ENCODE measurements at regions not wholly inside any gene's neighbourhood (a gene's known extent, or its start where the extent isn't known, plus 50 kb on each side); places are given as distances from the start of the nearest gene placed in this dataset.

DNA sequence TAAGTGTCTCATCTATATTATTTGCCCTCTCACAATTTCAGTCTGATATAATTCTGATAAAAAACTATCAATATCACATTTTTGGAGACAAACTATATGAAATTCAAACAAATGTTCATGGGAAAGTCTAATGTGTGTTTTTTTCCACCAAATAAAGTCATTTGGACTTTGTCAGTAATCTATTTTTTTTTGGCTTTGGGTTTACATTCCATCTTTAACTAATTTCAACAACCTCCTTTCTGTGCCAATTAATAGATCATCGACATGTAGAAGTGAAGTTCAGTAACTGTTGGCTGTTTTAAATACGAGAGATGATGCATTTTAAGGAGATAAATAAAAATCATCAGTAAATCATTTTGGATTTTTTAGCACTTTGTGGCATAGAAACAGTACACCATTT, 1623.0 kb upstream of the ACVR2A start:
- POLR2A ChIA-PET: no interaction called here
- ATAC-seq: no peak
- H3K4me3 ChIP-seq (ENCODE audit: low read depth in 2 of 2, low read length in 2 of 2): no peak overlapping the region
- no peaks in the 10 kb centered on the region; the same call in 1 of the 2 replicates for H3K36me3 ChIP-seq (ENCODE audit: control insufficient read depth, insufficient read depth, low read length)
- H3K27me3 ChIP-seq (ENCODE audit: control insufficient read depth, insufficient read depth, low read length): no peaks in the 10 kb centered on the region
- no peaks in the 10 kb centered on the region for H3K4me1 ChIP-seq (ENCODE audit: control insufficient read depth, insufficient read depth, low read length)
- no peak overlapping the region for H3K27ac ChIP-seq (ENCODE audit: low read length)
- CTCF ChIA-PET: no interaction called here
- in situ Hi-C loops (cut with HindIII; ENCODE audit: low pct_unique_long_range_greater_than_20kb, low sequenced_read_pairs) (no loop called here), intact Hi-C loops (cut with micrococcal nuclease; ENCODE audit: unreplicated experiment) (no loop called here)
- H3K9me3 ChIP-seq (ENCODE audit: control insufficient read depth, insufficient read depth, low read depth, low read length): peaks cover 2% of the 10 kb centered on the region; the same call in 1 of the 2 replicates
- DNase-seq (ENCODE audit: low read depth, low spot score): no peak
- no TSS peak for BruUV-seq (replicated peaks)
- TF ChIP-seq TCF7L2 (IDR thresholded peaks at IDR 0.05; ENCODE audit: low read depth, low read length) (no peak), SIN3A (IDR thresholded peaks at IDR 0.05; ENCODE audit: borderline replicate concordance, insufficient read depth, low read depth, low read length) (no peak), POLR2AphosphoS5 (IDR thresholded peaks at IDR 0.05; ENCODE audit: low read depth, low read length) (no peak)
- TF ChIP-seq, protein P1, sequence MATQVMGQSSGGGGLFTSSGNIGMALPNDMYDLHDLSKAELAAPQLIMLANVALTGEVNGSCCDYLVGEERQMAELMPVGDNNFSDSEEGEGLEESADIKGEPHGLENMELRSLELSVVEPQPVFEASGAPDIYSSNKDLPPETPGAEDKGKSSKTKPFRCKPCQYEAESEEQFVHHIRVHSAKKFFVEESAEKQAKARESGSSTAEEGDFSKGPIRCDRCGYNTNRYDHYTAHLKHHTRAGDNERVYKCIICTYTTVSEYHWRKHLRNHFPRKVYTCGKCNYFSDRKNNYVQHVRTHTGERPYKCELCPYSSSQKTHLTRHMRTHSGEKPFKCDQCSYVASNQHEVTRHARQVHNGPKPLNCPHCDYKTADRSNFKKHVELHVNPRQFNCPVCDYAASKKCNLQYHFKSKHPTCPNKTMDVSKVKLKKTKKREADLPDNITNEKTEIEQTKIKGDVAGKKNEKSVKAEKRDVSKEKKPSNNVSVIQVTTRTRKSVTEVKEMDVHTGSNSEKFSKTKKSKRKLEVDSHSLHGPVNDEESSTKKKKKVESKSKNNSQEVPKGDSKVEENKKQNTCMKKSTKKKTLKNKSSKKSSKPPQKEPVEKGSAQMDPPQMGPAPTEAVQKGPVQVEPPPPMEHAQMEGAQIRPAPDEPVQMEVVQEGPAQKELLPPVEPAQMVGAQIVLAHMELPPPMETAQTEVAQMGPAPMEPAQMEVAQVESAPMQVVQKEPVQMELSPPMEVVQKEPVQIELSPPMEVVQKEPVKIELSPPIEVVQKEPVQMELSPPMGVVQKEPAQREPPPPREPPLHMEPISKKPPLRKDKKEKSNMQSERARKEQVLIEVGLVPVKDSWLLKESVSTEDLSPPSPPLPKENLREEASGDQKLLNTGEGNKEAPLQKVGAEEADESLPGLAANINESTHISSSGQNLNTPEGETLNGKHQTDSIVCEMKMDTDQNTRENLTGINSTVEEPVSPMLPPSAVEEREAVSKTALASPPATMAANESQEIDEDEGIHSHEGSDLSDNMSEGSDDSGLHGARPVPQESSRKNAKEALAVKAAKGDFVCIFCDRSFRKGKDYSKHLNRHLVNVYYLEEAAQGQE (IDR thresholded peaks at IDR 0.05; ENCODE audit: insufficient read depth in 1 of 2, low read depth in 2 of 2, low read length in 1 of 2): no peak
- TF ChIP-seq, protein P2, sequence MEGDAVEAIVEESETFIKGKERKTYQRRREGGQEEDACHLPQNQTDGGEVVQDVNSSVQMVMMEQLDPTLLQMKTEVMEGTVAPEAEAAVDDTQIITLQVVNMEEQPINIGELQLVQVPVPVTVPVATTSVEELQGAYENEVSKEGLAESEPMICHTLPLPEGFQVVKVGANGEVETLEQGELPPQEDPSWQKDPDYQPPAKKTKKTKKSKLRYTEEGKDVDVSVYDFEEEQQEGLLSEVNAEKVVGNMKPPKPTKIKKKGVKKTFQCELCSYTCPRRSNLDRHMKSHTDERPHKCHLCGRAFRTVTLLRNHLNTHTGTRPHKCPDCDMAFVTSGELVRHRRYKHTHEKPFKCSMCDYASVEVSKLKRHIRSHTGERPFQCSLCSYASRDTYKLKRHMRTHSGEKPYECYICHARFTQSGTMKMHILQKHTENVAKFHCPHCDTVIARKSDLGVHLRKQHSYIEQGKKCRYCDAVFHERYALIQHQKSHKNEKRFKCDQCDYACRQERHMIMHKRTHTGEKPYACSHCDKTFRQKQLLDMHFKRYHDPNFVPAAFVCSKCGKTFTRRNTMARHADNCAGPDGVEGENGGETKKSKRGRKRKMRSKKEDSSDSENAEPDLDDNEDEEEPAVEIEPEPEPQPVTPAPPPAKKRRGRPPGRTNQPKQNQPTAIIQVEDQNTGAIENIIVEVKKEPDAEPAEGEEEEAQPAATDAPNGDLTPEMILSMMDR (IDR thresholded peaks at IDR 0.05): no peak

DNA sequence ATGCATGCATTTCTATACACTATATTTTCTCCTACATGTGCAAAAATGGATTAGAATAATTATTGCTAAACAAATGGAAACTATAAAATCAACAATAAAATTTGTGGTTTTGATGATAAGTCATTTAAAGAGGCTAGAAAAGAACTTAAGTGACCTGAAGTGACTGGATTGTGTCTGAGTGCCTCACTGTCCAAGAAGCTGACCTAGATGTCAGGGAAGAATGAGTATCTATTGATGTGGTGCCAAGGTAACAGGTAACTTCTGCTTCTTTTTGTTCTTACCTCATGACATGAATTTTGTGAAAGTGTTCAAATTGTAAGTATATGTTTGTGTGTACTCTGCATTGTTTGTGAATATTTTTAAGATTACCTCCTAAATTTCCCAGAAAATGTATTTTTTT, 1623.9 kb upstream of the ACVR2A start:
- H3K36me3 ChIP-seq (ENCODE audit: control insufficient read depth, insufficient read depth, low read length): no peaks in the 10 kb centered on the region; the same call in 1 of the 2 replicates
- TF ChIP-seq, protein P1 (IDR thresholded peaks at IDR 0.05; ENCODE audit: insufficient read depth in 1 of 2, low read depth in 2 of 2, low read length in 1 of 2): no peak
- TF ChIP-seq POLR2AphosphoS5 (IDR thresholded peaks at IDR 0.05; ENCODE audit: low read depth, low read length): no peak
- TF ChIP-seq TCF7L2 (IDR thresholded peaks at IDR 0.05; ENCODE audit: low read depth, low read length): no peak
- no peak for TF ChIP-seq SIN3A (IDR thresholded peaks at IDR 0.05; ENCODE audit: borderline replicate concordance, insufficient read depth, low read depth, low read length)
- TF ChIP-seq, protein P2 (IDR thresholded peaks at IDR 0.05): no peak
- ATAC-seq (no peak), DNase-seq (ENCODE audit: low read depth, low spot score) (no peak)
- peaks cover 2% of the 10 kb centered on the region; the same call in 1 of the 2 replicates for H3K9me3 ChIP-seq (ENCODE audit: control insufficient read depth, insufficient read depth, low read depth, low read length)
- ChIA-PET POLR2A (no interaction called here), CTCF (no interaction called here)
- no peaks in the 10 kb centered on the region for H3K4me1 ChIP-seq (ENCODE audit: control insufficient read depth, insufficient read depth, low read length)
- H3K27ac ChIP-seq (ENCODE audit: low read length): no peak overlapping the region
- intact Hi-C loops (cut with micrococcal nuclease; ENCODE audit: unreplicated experiment): no loop called here
- H3K4me3 ChIP-seq (ENCODE audit: low read depth in 2 of 2, low read length in 2 of 2): no peak overlapping the region
- no peaks in the 10 kb centered on the region for H3K27me3 ChIP-seq (ENCODE audit: control insufficient read depth, insufficient read depth, low read length)
- BruUV-seq (replicated peaks): no TSS peak
- in situ Hi-C loops (cut with HindIII; ENCODE audit: low pct_unique_long_range_greater_than_20kb, low sequenced_read_pairs): no loop called here
